HepG2 (cell line): ENCODE measurements at regions not wholly inside any gene's neighbourhood (a gene's known extent, or its start where the extent isn't known, plus 50 kb on each side); places are given as distances from the start of the nearest gene placed in this dataset.

ENCODE experiments used
- BHLHE40 ChIP-seq: IDR thresholded peaks from 2 replicates; pipeline ENCODE4 v1.6.1; 2011; ENCODE audit warnings: low read length, improper control_type of control experiment
- RBAK ChIP-seq: sonication (generic); formaldehyde crosslinking; IDR thresholded peaks from 2 replicates; pipeline ENCODE4 v1.5.1; 2020; ENCODE audit warnings: mild to moderate bottlenecking, missing genetic modification reagents

DNA sequence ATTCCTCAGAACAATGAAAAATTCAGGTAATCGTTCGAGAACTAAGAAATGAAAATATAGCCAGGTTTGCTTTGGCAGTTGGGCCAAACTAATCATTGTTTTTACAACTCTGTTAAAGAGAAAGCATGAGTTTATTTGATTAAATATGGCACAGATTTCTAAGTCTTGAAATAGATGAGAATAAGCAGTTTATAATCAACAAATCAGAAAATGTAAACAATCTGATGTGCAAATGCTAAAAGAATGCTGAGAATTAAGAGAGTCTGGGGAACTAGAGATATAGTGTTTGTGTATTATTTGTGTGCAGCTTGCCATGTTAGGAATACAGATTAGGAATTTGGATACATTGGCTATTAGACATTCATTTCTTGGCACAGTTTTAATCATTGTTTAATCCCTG lies 212.5 kb downstream of the TANC2 start:
- TF ChIP-seq BHLHE40 (no peak), RBAK (no peak)
